ENCODE measurements at regions not wholly inside any gene's neighbourhood (a gene's known extent, or its start where the extent isn't known, plus 50 kb on each side); places are given as distances from the start of the nearest gene placed in this dataset.

DNA sequence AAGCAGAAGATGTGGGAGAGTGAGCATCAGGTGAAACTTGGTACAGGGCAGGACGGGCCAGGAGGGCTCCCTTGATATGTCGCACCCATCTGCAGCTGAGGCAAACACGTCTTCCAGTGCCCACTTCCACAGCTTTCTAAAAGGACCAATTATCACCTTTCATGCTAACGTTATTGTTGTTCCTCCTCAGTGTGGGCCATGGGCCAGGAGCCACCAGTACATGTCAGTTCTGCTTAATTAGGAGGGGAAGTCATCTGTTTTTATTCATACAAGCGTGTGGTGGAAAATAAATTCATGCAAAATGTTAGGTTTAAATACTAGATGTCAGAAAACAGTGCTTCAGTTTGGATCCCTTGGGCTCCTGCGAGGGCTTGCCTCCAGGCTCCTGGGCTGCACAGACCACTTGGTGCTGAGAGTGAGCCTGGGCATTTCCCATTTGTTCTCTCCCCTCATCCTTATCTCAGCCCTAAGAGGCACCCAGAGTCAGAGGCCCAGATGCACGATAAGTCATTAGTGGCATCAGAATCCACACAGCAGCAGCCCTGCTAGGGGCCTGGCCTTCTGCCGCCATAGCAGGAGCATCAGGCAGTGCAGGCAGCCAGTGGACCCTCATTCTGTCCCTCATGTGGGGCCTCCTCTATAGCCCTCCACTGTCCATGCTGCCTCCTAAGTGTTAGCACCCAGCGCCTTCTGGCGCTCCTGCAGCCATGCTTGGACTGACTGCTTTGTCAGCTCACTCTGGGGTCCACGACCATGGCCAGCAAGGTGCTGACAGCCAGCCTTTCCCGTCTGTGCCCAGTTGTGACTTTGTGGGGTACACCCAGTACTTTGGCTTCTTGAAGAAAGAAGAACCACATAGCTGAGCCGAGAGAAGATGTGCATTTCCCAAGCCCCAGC is 539.8 kb upstream of the RAB6C start:
- DNase-seq (ENCODE audit: low spot score), result no peak
- Histone ChIP-seq H3K4me1 (ENCODE audit: insufficient read depth, low read length, poor library complexity, severe bottlenecking) (no peaks in the 10 kb centered on the region), H3K27ac (ENCODE audit: low read depth, low read length, poor library complexity, severe bottlenecking) (no peak overlapping the region), H3K4me3 (ENCODE audit: low read depth, low read length, poor library complexity, severe bottlenecking) (no peak overlapping the region), H3K27me3 (replicated peaks; ENCODE audit: insufficient read depth, low read depth, low read length, poor library complexity) (peaks cover 2% of the 10 kb centered on the region), H3K9me3 (ENCODE audit: low read depth, low read length, poor library complexity, severe bottlenecking) (no peaks in the 10 kb centered on the region), H3K36me3 (ENCODE audit: insufficient read depth, low read length, poor library complexity, severe bottlenecking) (no peaks in the 10 kb centered on the region)
- no TSS peak for BruUV-seq (replicated peaks)
- intact Hi-C loops (cut with micrococcal nuclease; ENCODE audit: unreplicated experiment), result no loop called here
- no peak for TF ChIP-seq EZH2 (IDR thresholded peaks at IDR 0.05; ENCODE audit: borderline replicate concordance, low read depth, low read length, poor library complexity, severe bottlenecking)
- TF ChIP-seq, protein P1, sequence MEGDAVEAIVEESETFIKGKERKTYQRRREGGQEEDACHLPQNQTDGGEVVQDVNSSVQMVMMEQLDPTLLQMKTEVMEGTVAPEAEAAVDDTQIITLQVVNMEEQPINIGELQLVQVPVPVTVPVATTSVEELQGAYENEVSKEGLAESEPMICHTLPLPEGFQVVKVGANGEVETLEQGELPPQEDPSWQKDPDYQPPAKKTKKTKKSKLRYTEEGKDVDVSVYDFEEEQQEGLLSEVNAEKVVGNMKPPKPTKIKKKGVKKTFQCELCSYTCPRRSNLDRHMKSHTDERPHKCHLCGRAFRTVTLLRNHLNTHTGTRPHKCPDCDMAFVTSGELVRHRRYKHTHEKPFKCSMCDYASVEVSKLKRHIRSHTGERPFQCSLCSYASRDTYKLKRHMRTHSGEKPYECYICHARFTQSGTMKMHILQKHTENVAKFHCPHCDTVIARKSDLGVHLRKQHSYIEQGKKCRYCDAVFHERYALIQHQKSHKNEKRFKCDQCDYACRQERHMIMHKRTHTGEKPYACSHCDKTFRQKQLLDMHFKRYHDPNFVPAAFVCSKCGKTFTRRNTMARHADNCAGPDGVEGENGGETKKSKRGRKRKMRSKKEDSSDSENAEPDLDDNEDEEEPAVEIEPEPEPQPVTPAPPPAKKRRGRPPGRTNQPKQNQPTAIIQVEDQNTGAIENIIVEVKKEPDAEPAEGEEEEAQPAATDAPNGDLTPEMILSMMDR (conservative IDR thresholded peaks at IDR 0.05; ENCODE audit: low read depth, low read length), result no peak
- ChIA-PET CTCF (no interaction called here), POLR2A (ENCODE audit: low non-redundant PET) (no interaction called here)

DNA sequence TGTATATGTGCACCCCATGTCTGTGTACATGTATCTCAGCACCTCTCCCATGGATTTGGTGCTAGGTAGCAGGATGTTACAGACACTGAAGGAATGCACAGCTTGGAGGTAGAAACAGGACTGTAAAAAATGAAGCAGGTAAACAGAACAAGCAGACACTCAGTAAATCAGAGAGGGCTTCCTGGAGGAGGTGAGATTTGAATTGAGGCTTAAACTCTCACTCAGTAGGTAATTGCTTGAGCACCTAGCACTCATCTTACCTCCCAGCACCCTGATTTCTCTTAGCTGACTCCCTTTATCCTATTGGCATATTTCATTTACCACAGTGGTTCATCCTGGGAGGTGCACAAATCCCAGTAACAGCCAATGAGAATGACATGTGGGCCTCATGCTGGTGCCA is 537.9 kb upstream of the RAB6C start:
- intact Hi-C loops (cut with micrococcal nuclease; ENCODE audit: unreplicated experiment), result no loop called here
- CTCF ChIA-PET, result no interaction called here
- Histone ChIP-seq H3K9me3 (ENCODE audit: low read depth, low read length, poor library complexity, severe bottlenecking) (no peaks in the 10 kb centered on the region), H3K4me1 (ENCODE audit: insufficient read depth, low read length, poor library complexity, severe bottlenecking) (no peaks in the 10 kb centered on the region), H3K36me3 (ENCODE audit: insufficient read depth, low read length, poor library complexity, severe bottlenecking) (no peaks in the 10 kb centered on the region), H3K27ac (ENCODE audit: low read depth, low read length, poor library complexity, severe bottlenecking) (no peak overlapping the region), H3K4me3 (ENCODE audit: low read depth, low read length, poor library complexity, severe bottlenecking) (no peak overlapping the region), H3K27me3 (replicated peaks; ENCODE audit: insufficient read depth, low read depth, low read length, poor library complexity) (peaks cover 5% of the 10 kb centered on the region)
- BruUV-seq (replicated peaks), result no TSS peak
- POLR2A ChIA-PET (ENCODE audit: low non-redundant PET), result no interaction called here
- TF ChIP-seq, protein P1 (conservative IDR thresholded peaks at IDR 0.05; ENCODE audit: low read depth, low read length), result no peak
- TF ChIP-seq EZH2 (IDR thresholded peaks at IDR 0.05; ENCODE audit: borderline replicate concordance, low read depth, low read length, poor library complexity, severe bottlenecking), result no peak
- DNase-seq (ENCODE audit: low spot score), result no peak

- ChIA-PET CTCF (no interaction called here), POLR2A (ENCODE audit: low non-redundant PET) (interaction anchor here (0.6 kb wide), 1 partner anchor 52 kb away, joined by 3 read pairs; no protein-coding TSS in a partner anchor)
- H3K27ac ChIP-seq (ENCODE audit: low read depth, low read length, poor library complexity, severe bottlenecking), result no peak overlapping the region
- DNase-seq (ENCODE audit: low spot score), result no peak
- H3K4me1 ChIP-seq (ENCODE audit: insufficient read depth, low read length, poor library complexity, severe bottlenecking), result no peaks in the 10 kb centered on the region
- BruUV-seq (replicated peaks), result no TSS peak
- H3K4me3 ChIP-seq (ENCODE audit: low read depth, low read length, poor library complexity, severe bottlenecking), result no peak overlapping the region
- no peaks in the 10 kb centered on the region for H3K36me3 ChIP-seq (ENCODE audit: insufficient read depth, low read length, poor library complexity, severe bottlenecking)
- no peaks in the 10 kb centered on the region for H3K9me3 ChIP-seq (ENCODE audit: low read depth, low read length, poor library complexity, severe bottlenecking)
- intact Hi-C loops (cut with micrococcal nuclease; ENCODE audit: unreplicated experiment), result no loop called here
- TF ChIP-seq EZH2 (IDR thresholded peaks at IDR 0.05; ENCODE audit: borderline replicate concordance, low read depth, low read length, poor library complexity, severe bottlenecking), result no peak
- TF ChIP-seq, protein P1 (conservative IDR thresholded peaks at IDR 0.05; ENCODE audit: low read depth, low read length), result no peak
- H3K27me3 ChIP-seq (replicated peaks; ENCODE audit: insufficient read depth, low read depth, low read length, poor library complexity), result peaks cover 10% of the 10 kb centered on the region
Observed at GRCh38 chr2:129443235-129443864, 536.1 kb upstream of the RAB6C start.

Data from A673 (cell line).